OCI-LY1 (cell line): ENCODE measurements at regions not wholly inside any gene's neighbourhood (a gene's known extent, or its start where the extent isn't known, plus 50 kb on each side); places are given as distances from the start of the nearest gene placed in this dataset.

Source experiments
- H2AFZ ChIP-seq: fragments of 200-600 bp; sonication (generic), shearing (Covaris generic); 2 replicates; pipeline ENCODE4 v1.6.0; 2014; ENCODE audit warnings: antibody characterized with exemption, mild to moderate bottlenecking, low read length
- H3F3A ChIP-seq: fragments of 200-600 bp; sonication (generic), shearing (Covaris generic); 2 replicates; pipeline ENCODE4 v1.6.0; 2014; ENCODE audit warnings: mild to moderate bottlenecking, antibody characterized with exemption, low read length, moderate library complexity; ENCODE audit not compliant: insufficient read depth
- H3K27ac ChIP-seq: fragments of 200-600 bp; sonication (generic); 2 replicates; pipeline ENCODE4 v1.5.1; 2014; ENCODE audit warnings: low read length, mixed run types, mild to moderate bottlenecking, low read depth; ENCODE audit not compliant: poor library complexity, severe bottlenecking
- H3K27me3 ChIP-seq: fragments of 200-600 bp; sonication (generic); 2 replicates; pipeline ENCODE4 v1.6.0; 2014; ENCODE audit warnings: antibody characterized with exemption, mild to moderate bottlenecking, low read length, moderate library complexity; ENCODE audit not compliant: insufficient read depth
- H3K36me3 ChIP-seq: fragments of 200-600 bp; sonication (generic); 2 replicates; pipeline ENCODE4 v1.6.1; 2014; ENCODE audit warnings: mild to moderate bottlenecking, antibody characterized with exemption, low read length, moderate library complexity, mixed read lengths; ENCODE audit not compliant: insufficient read depth
- H3K4me1 ChIP-seq: fragments of 200-600 bp; sonication (generic); 2 replicates; pipeline ENCODE4 v1.5.1; 2014; ENCODE audit warnings: mild to moderate bottlenecking, low read length, moderate library complexity; ENCODE audit not compliant: insufficient read depth, severe bottlenecking
- H3K4me2 ChIP-seq: fragments of 200-600 bp; sonication (generic), shearing (Covaris generic); 2 replicates; pipeline ENCODE4 v1.6.1; 2014; ENCODE audit warnings: low read length
- H3K4me3 ChIP-seq: fragments of 200-600 bp; sonication (generic); 2 replicates; pipeline ENCODE4 v1.5.1; 2014; ENCODE audit warnings: low read length, low read depth, mild to moderate bottlenecking, mixed read lengths; ENCODE audit not compliant: poor library complexity, severe bottlenecking
- H3K79me2 ChIP-seq: fragments of 200-600 bp; shearing (Covaris generic); 2 replicates; pipeline ENCODE4 v1.6.1; 2016; ENCODE audit warnings: mixed run types, low read length, mixed read lengths; ENCODE audit not compliant: insufficient read depth
- H3K9ac ChIP-seq: fragments of 200-600 bp; sonication (generic), shearing (Covaris generic); 2 replicates; pipeline ENCODE4 v1.6.1; 2014; ENCODE audit warnings: mild to moderate bottlenecking, low read length, mixed read lengths
- H3K9me2 ChIP-seq: fragments of 200-600 bp; sonication (generic), shearing (Covaris generic); 2 replicates; pipeline ENCODE4 v1.6.1; 2014; ENCODE audit warnings: low read depth, mild to moderate bottlenecking, low read length, mixed read lengths
- H3K9me3 ChIP-seq: fragments of 200-600 bp; shearing (Covaris generic); 2 replicates; pipeline ENCODE4 v1.6.1; 2014; ENCODE audit warnings: low read length, mixed read lengths
- H4K20me1 ChIP-seq: fragments of 200-600 bp; sonication (generic), shearing (Covaris generic); 2 replicates; pipeline ENCODE4 v1.6.0; 2016; ENCODE audit warnings: mild to moderate bottlenecking, low read length; ENCODE audit not compliant: insufficient read depth
- EZH2 ChIP-seq: fragments of 200-600 bp; sonication (generic), shearing (Covaris generic); IDR thresholded peaks from 2 replicates; pipeline ENCODE4 v1.8.0; 2017; ENCODE audit warnings: borderline replicate concordance, mixed run types, mild to moderate bottlenecking, antibody characterized with exemption, low read length, moderate library complexity, mixed read lengths
- TF ChIP-seq, protein P1 (sequence below): fragments of 200-600 bp; sonication (generic), shearing (Covaris generic); IDR thresholded peaks from 2 replicates; pipeline ENCODE4 v1.5.1; 2017; ENCODE audit warnings: mild to moderate bottlenecking, antibody characterized with exemption, low read length, moderate library complexity, mixed read lengths

DNA sequence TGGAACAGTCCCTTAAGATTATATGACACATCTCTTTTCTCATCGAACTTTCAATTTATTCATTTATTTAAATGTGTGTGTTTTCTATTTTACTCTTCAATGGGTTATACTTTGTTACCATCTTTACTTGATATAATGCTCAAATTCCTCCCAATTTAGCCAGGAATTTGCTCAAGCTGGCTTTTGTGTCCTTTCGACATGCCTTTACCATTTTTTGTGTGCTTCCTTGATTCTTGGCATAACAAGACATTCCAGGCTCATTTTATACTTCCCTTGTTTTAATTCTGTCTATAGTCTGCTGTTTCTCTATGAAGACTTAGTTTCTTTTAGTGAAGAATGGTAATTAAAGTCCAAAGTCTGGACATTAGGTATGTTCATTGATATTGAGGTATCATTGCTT, 315.8 kb downstream of the AEBP2 start:
- Histone ChIP-seq H3K9me2 (no peaks in the 10 kb centered on the region), H3K36me3 (no peaks in the 10 kb centered on the region), H4K20me1 (no peaks in the 10 kb centered on the region), H2AFZ (no peak overlapping the region), H3K79me2 (no peaks in the 10 kb centered on the region), H3K9ac (no peak overlapping the region), H3K4me1 (no peaks in the 10 kb centered on the region), H3K4me3 (no peak overlapping the region), H3K9me3 (peaks cover 2% of the 10 kb centered on the region; the same call in 1 of the 2 replicates), H3K27me3 (no peaks in the 10 kb centered on the region), H3K27ac (no peak overlapping the region), H3F3A (no peaks in the 10 kb centered on the region), H3K4me2 (no peak overlapping the region)
- no peak for TF ChIP-seq EZH2
- TF ChIP-seq, protein P1, sequence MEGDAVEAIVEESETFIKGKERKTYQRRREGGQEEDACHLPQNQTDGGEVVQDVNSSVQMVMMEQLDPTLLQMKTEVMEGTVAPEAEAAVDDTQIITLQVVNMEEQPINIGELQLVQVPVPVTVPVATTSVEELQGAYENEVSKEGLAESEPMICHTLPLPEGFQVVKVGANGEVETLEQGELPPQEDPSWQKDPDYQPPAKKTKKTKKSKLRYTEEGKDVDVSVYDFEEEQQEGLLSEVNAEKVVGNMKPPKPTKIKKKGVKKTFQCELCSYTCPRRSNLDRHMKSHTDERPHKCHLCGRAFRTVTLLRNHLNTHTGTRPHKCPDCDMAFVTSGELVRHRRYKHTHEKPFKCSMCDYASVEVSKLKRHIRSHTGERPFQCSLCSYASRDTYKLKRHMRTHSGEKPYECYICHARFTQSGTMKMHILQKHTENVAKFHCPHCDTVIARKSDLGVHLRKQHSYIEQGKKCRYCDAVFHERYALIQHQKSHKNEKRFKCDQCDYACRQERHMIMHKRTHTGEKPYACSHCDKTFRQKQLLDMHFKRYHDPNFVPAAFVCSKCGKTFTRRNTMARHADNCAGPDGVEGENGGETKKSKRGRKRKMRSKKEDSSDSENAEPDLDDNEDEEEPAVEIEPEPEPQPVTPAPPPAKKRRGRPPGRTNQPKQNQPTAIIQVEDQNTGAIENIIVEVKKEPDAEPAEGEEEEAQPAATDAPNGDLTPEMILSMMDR, result no peak

DNA sequence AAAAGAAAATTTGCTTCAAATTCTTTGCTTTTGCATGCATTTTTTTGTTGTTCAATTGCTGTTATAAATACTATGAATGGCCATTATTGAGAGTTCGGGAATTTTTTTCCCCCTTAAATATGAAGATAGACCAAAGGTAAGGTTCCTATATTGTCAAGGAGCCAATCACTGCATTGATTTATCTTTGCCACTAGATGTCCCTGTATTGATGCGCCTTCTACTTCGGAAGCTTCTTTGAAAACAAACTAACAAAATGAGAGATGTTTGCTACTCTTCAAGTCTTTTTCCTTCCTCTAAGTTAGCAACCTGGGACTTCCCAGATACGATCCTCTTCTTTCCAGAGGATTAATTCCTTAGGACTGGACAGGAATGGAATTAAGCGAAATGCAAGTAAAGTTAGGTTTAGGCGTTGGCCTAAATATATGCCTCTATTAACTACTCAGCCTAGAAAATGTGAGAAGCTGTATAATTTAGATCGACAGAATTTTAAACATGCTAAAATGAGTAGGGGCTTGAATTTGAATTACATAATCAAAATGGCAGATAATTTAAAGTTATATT, 318.1 kb downstream of the AEBP2 start:
- Histone ChIP-seq H4K20me1 (no peaks in the 10 kb centered on the region), H3K79me2 (no peaks in the 10 kb centered on the region), H3K27me3 (no peaks in the 10 kb centered on the region), H3K9ac (no peak overlapping the region), H2AFZ (no peak overlapping the region), H3K4me2 (no peak overlapping the region), H3K27ac (no peak overlapping the region), H3K4me1 (no peaks in the 10 kb centered on the region), H3K36me3 (no peaks in the 10 kb centered on the region), H3K9me3 (peaks cover 2% of the 10 kb centered on the region; the same call in 1 of the 2 replicates), H3K9me2 (no peaks in the 10 kb centered on the region), H3K4me3 (no peak overlapping the region), H3F3A (no peaks in the 10 kb centered on the region)
- TF ChIP-seq, protein P1, result peak; percentile 67
- TF ChIP-seq EZH2, result no peak

DNA sequence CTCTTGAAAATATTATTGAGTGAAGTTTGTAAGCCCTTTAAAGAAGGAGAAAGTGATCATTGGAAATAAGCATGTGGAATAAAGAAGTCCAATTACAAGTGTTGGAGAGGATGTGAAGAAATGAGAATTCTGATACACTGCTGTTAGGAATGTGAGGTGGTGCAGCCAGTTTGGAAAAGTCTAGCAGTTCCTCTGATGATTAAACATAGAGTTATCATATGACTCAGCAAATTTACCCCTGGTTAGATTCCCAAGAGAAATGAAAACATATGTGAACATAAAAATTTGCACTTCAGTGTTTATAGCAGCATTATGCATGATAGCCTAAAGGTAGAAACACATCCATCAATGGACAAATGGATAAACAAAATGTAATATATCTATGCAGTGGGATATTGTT, 319.9 kb downstream of the AEBP2 start:
- no peak for TF ChIP-seq EZH2
- TF ChIP-seq, protein P1, result no peak

More for the DNA sequence above, 319.9 kb downstream of the AEBP2 start:
- H3K27me3 ChIP-seq, result no peaks in the 10 kb centered on the region
- H3K4me3 ChIP-seq, result no peak overlapping the region
- H3K4me2 ChIP-seq, result no peak overlapping the region
- no peak overlapping the region for H2AFZ ChIP-seq
- H3K36me3 ChIP-seq, result no peaks in the 10 kb centered on the region
- no peaks in the 10 kb centered on the region for H3K9me2 ChIP-seq
- no peaks in the 10 kb centered on the region for H3F3A ChIP-seq
- no peaks in the 10 kb centered on the region for H4K20me1 ChIP-seq
- no peak overlapping the region for H3K27ac ChIP-seq
- no peaks in the 10 kb centered on the region for H3K4me1 ChIP-seq
- H3K9ac ChIP-seq, result no peak overlapping the region
- no peaks in the 10 kb centered on the region for H3K9me3 ChIP-seq
- H3K79me2 ChIP-seq, result no peaks in the 10 kb centered on the region
